22Rv1 (cell line): ENCODE measurements at regions not wholly inside any gene's neighbourhood (a gene's known extent, or its start where the extent isn't known, plus 50 kb on each side); places are given as distances from the start of the nearest gene placed in this dataset.

Source experiments
- ZFX ChIP-seq: fragments of 450-650 bp; IDR thresholded peaks from 2 replicates; pipeline ENCODE4 v1.6.1; 2017; ENCODE audit warnings: antibody characterized with exemption, borderline replicate concordance
- TF ChIP-seq, protein P1 (sequence below): fragments of 450-650 bp; IDR thresholded peaks from 2 replicates; pipeline ENCODE4 v1.5.1; 2017; ENCODE audit warnings: mild to moderate bottlenecking

DNA sequence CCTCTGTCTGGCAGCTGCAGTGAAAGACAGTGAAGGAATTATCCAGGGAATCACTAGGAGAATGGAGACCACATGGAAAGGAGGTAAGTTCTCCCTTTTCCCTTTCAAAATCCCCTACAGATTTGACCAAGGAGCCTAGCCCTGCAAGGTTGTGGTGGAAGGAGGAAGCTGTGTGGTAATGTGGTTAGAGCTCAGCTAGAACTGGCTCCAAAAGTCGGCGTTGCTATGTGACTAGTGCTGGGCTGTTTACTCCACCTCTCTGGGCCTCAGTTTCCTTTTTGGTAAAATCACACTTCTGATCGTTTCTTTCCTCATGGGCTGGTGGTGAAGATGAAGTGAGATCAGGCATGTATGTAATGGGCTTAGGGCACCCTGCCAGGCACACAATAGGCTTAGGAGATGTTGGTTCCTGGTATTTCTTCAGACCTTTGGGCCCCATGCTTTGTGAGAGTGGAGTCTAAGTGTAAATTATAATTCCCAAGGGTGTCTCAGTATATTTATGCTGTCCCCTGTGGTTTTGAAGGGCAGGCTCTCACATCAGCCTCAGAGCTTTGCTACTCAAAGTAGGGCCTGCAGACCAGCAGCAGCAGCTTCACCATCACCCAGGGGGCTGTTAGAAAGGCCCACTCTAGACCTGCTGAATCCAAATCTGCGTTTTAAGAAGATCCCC is 183.7 kb upstream of the BCOR start:
- no peak for TF ChIP-seq ZFX
- TF ChIP-seq, protein P1, sequence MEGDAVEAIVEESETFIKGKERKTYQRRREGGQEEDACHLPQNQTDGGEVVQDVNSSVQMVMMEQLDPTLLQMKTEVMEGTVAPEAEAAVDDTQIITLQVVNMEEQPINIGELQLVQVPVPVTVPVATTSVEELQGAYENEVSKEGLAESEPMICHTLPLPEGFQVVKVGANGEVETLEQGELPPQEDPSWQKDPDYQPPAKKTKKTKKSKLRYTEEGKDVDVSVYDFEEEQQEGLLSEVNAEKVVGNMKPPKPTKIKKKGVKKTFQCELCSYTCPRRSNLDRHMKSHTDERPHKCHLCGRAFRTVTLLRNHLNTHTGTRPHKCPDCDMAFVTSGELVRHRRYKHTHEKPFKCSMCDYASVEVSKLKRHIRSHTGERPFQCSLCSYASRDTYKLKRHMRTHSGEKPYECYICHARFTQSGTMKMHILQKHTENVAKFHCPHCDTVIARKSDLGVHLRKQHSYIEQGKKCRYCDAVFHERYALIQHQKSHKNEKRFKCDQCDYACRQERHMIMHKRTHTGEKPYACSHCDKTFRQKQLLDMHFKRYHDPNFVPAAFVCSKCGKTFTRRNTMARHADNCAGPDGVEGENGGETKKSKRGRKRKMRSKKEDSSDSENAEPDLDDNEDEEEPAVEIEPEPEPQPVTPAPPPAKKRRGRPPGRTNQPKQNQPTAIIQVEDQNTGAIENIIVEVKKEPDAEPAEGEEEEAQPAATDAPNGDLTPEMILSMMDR, result no peak
